A549 (cell line): ENCODE measurements at regions not wholly inside any gene's neighbourhood (a gene's known extent, or its start where the extent isn't known, plus 50 kb on each side); places are given as distances from the start of the nearest gene placed in this dataset.

ENCODE experiments used
- ATAC-seq, 2 experiments: fragments of 200-7000 bp in 1 of 2; fragments of >200 bp in 1 of 2; cut with Nextera tagmentation in 1 of 2; cut with Tn5 transposase in 1 of 2; 3 replicates each; pipeline versions ENCODE4 v1.8.0 to v1.9.1; 2018 to 2020; ENCODE audit warnings: mild to moderate bottlenecking in 1 of 2, moderate library complexity in 1 of 2
- CTCF ChIA-PET: fragments of 300-600 bp; sonication (Branson Sonifier 250); formaldehyde crosslinking; extraction: SDS; loops from one replicate; lab custom pipeline; 2021; ENCODE audit warnings: antibody characterized with exemption, inconsistent platforms; lab: Yijun Ruan, JAX
- POLR2A ChIA-PET: fragments of 350-600 bp; formaldehyde crosslinking; extraction: SDS; loops from one replicate; lab custom pipeline; 2021; ENCODE audit warnings: antibody characterized with exemption, inconsistent platforms; lab: Yijun Ruan, JAX
- DNase-seq, 2 experiments: peaks; one replicate each; pipeline versions ENCODE4 v3.0.0 to v3.0.0-alpha.2; 2011 to 2016; ENCODE audit warnings: low read depth in 1 of 2, low spot score in 1 of 2
- FAIRE-seq: peaks from 2 replicates; lab custom pipeline; 2011; peaks lifted over from hg19 to GRCh38; lab: Jason Lieb, UNC
- H3K27ac ChIP-seq, 2 experiments: fragments of >200 bp; sonication (Bioruptor Twin); formaldehyde crosslinking; 3 replicates each; pipeline ENCODE4 v1.5.1; 2016 to 2017
- H3K4me1 ChIP-seq: fragments of >200 bp; sonication (Bioruptor Twin); formaldehyde crosslinking; 3 replicates; pipeline ENCODE4 v1.6.1; 2016
- H3K4me2 ChIP-seq: fragments of >200 bp; sonication (Bioruptor Twin); formaldehyde crosslinking; 3 replicates; pipeline ENCODE4 v1.6.1; 2016
- H3K4me3 ChIP-seq: fragments of >200 bp; sonication (Bioruptor Twin); formaldehyde crosslinking; 3 replicates; pipeline ENCODE4 v1.5.1; 2016
- H3K9me3 ChIP-seq: fragments of >200 bp; sonication (Bioruptor Twin); formaldehyde crosslinking; 3 replicates; pipeline ENCODE4 v1.6.1; 2016
- CBX2 ChIP-seq: fragments of 200-600 bp; sonication (generic); IDR thresholded peaks from 2 replicates; pipeline ENCODE4 v1.6.1; 2016; ENCODE audit warnings: low read depth, mild to moderate bottlenecking, borderline replicate concordance
- CHD4 ChIP-seq: fragments of 200-600 bp; sonication (generic); IDR thresholded peaks from 2 replicates; pipeline ENCODE4 v1.6.1; 2016; ENCODE audit warnings: antibody characterized with exemption, mild to moderate bottlenecking, borderline replicate concordance
- EHF ChIP-seq: fragments of 250-450 bp; sonication (Bioruptor Pico); IDR thresholded peaks from 2 replicates; pipeline ENCODE4 v1.5.0; 2020; ENCODE audit warnings: mild to moderate bottlenecking
- EHMT2 ChIP-seq: fragments of 200-600 bp; sonication (generic); IDR thresholded peaks from 2 replicates; pipeline ENCODE4 v1.6.1; 2016; ENCODE audit warnings: antibody characterized with exemption, low read depth, mild to moderate bottlenecking, moderate library complexity
- FOSB ChIP-seq: fragments of 250-450 bp; sonication (Bioruptor Pico); IDR thresholded peaks from 2 replicates; pipeline ENCODE4 v1.5.0; 2020; ENCODE audit warnings: mild to moderate bottlenecking, moderate library complexity
- HOXA7 ChIP-seq: fragments of 250-450 bp; sonication (Bioruptor Pico); IDR thresholded peaks from 2 replicates; pipeline ENCODE4 v1.5.0; 2020; ENCODE audit warnings: mild to moderate bottlenecking, moderate library complexity
- JUN ChIP-seq, 2 experiments: fragments of >200 bp; sonication (Bioruptor Twin); formaldehyde crosslinking; IDR thresholded peaks; 2 replicates in 1 of 2; 3 replicates in 1 of 2; pipeline ENCODE4 v1.6.1; 2016 to 2017
- JUNB ChIP-seq: fragments of >200 bp; sonication (Bioruptor Twin); formaldehyde crosslinking; IDR thresholded peaks from 2 replicates; pipeline ENCODE4 v1.6.1; 2016
- MAFK ChIP-seq: fragments of 450-650 bp; IDR thresholded peaks from 2 replicates; pipeline ENCODE4 v1.6.1; 2014; ENCODE audit not compliant: partially characterized antibody
- MAZ ChIP-seq: fragments of 150-350 bp; IDR thresholded peaks from 2 replicates; pipeline ENCODE4 v1.6.1; 2014; ENCODE audit warnings: antibody characterized with exemption, low read depth, low read length, borderline replicate concordance
- NR3C1 ChIP-seq: fragments of >200 bp; sonication (Bioruptor Twin); formaldehyde crosslinking; IDR thresholded peaks from 3 replicates; pipeline ENCODE4 v1.6.1; 2017
- POLR2A ChIP-seq: IDR thresholded peaks from 2 replicates; pipeline ENCODE4 v1.6.1; 2012; ENCODE audit warnings: mild to moderate bottlenecking, low read length
- RARB ChIP-seq: fragments of 250-450 bp; sonication (Bioruptor Pico); IDR thresholded peaks from 2 replicates; pipeline ENCODE4 v1.8.0; 2021; ENCODE audit warnings: mild to moderate bottlenecking, moderate library complexity
- SMC3 ChIP-seq: fragments of >200 bp; sonication (Bioruptor Twin); formaldehyde crosslinking; IDR thresholded peaks from 3 replicates; pipeline ENCODE4 v1.6.1; 2018; ENCODE audit warnings: inconsistent platforms
- TFCP2L1 ChIP-seq: fragments of 250-450 bp; sonication (Bioruptor Pico); IDR thresholded peaks from 2 replicates; pipeline ENCODE4 v1.5.0; 2021; ENCODE audit warnings: mild to moderate bottlenecking
- ZFP36 ChIP-seq: fragments of 450-650 bp; IDR thresholded peaks from 2 replicates; pipeline ENCODE4 v1.6.1; 2014; ENCODE audit warnings: borderline replicate concordance; ENCODE audit not compliant: partially characterized antibody
- ZNF302 ChIP-seq: fragments of 250-450 bp; sonication (Bioruptor Pico); IDR thresholded peaks from 2 replicates; pipeline ENCODE4 v1.9.0; 2021; ENCODE audit warnings: inconsistent platforms, mild to moderate bottlenecking, moderate library complexity
- ZSCAN20 ChIP-seq: fragments of 250-450 bp; sonication (Bioruptor Pico); IDR thresholded peaks from 2 replicates; pipeline ENCODE4 v1.8.0; 2022; ENCODE audit warnings: mild to moderate bottlenecking, moderate library complexity
- WGBS: methylation state at CpG from one replicate; pipeline ENCODE4 v1.1.6; 2017; ENCODE audit errors: missing lambda C conversion rate; 5-methylcytosine and 5-hydroxymethylcytosine counted together
- TF ChIP-seq, protein P1 (sequence below): fragments of 450-650 bp; IDR thresholded peaks from 2 replicates; pipeline ENCODE4 v1.6.1; 2014; ENCODE audit warnings: antibody characterized with exemption
- TF ChIP-seq, protein P2 (sequence below): fragments of 250-450 bp; sonication (Bioruptor Pico); IDR thresholded peaks from 2 replicates; pipeline ENCODE4 v1.5.0; 2020; ENCODE audit warnings: low read depth, mild to moderate bottlenecking, moderate library complexity
- TF ChIP-seq, protein P3 (sequence below): fragments of 250-450 bp; sonication (Bioruptor Pico); IDR thresholded peaks from 2 replicates; pipeline ENCODE4 v1.5.0; 2021; ENCODE audit warnings: mild to moderate bottlenecking, moderate library complexity, borderline replicate concordance
- TF ChIP-seq, protein P4 (sequence below): fragments of 200-600 bp; sonication (generic); IDR thresholded peaks from 2 replicates; pipeline ENCODE4 v1.6.1; 2016; ENCODE audit warnings: antibody characterized with exemption, mild to moderate bottlenecking, moderate library complexity
- TF ChIP-seq, protein P5 (sequence below): IDR thresholded peaks from 2 replicates; pipeline ENCODE4 v1.6.1; 2012; ENCODE audit warnings: low read depth, borderline replicate concordance

DNA sequence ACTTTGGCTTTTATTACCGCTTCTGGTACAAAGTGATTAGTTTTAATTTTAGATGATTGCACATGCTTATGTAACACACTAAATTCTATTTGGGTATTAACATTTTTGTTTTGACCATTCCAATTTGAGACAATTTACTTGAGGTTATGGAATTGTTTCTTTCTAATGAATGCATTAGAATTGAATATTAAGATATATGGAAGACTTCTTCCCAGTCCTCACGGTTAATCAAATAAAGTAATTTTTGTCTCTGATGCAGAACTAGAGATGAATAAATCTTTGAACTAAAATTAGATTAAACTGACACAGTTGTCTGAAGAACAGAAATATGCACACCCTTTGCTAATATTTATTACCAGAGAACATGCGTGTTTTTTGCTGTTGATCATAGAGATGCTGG lies 127.1 kb upstream of the FBXL17 start:
- no peak overlapping the region for H3K4me2 ChIP-seq
- H3K27ac ChIP-seq, result no peak overlapping the region
- TF ChIP-seq EHMT2 (no peak), CBX2 (no peak), MAZ (no peak), RARB (CRISPR knock-in tag) (no peak), MAFK (no peak), SMC3 (no peak), FOSB (CRISPR knock-in tag) (no peak), JUN (IDR thresholded peaks at IDR 0.05) (no peak), JUNB (no peak), ZFP36 (no peak), TFCP2L1 (CRISPR knock-in tag) (no peak), POLR2A (no peak), EHF (CRISPR knock-in tag) (no peak), HOXA7 (CRISPR knock-in tag) (no peak), NR3C1 (no peak)
- TF ChIP-seq, protein P1, sequence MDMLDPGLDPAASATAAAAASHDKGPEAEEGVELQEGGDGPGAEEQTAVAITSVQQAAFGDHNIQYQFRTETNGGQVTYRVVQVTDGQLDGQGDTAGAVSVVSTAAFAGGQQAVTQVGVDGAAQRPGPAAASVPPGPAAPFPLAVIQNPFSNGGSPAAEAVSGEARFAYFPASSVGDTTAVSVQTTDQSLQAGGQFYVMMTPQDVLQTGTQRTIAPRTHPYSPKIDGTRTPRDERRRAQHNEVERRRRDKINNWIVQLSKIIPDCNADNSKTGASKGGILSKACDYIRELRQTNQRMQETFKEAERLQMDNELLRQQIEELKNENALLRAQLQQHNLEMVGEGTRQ, result no peak
- TF ChIP-seq, protein P2, sequence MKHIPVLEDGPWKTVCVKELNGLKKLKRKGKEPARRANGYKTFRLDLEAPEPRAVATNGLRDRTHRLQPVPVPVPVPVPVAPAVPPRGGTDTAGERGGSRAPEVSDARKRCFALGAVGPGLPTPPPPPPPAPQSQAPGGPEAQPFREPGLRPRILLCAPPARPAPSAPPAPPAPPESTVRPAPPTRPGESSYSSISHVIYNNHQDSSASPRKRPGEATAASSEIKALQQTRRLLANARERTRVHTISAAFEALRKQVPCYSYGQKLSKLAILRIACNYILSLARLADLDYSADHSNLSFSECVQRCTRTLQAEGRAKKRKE (CRISPR knock-in tag), result no peak
- TF ChIP-seq, protein P3, sequence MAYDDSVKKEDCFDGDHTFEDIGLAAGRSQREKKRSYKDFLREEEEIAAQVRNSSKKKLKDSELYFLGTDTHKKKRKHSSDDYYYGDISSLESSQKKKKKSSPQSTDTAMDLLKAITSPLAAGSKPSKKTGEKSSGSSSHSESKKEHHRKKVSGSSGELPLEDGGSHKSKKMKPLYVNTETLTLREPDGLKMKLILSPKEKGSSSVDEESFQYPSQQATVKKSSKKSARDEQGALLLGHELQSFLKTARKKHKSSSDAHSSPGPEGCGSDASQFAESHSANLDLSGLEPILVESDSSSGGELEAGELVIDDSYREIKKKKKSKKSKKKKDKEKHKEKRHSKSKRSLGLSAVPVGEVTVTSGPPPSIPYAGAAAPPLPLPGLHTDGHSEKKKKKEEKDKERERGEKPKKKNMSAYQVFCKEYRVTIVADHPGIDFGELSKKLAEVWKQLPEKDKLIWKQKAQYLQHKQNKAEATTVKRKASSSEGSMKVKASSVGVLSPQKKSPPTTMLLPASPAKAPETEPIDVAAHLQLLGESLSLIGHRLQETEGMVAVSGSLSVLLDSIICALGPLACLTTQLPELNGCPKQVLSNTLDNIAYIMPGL, result no peak
- TF ChIP-seq, protein P4, sequence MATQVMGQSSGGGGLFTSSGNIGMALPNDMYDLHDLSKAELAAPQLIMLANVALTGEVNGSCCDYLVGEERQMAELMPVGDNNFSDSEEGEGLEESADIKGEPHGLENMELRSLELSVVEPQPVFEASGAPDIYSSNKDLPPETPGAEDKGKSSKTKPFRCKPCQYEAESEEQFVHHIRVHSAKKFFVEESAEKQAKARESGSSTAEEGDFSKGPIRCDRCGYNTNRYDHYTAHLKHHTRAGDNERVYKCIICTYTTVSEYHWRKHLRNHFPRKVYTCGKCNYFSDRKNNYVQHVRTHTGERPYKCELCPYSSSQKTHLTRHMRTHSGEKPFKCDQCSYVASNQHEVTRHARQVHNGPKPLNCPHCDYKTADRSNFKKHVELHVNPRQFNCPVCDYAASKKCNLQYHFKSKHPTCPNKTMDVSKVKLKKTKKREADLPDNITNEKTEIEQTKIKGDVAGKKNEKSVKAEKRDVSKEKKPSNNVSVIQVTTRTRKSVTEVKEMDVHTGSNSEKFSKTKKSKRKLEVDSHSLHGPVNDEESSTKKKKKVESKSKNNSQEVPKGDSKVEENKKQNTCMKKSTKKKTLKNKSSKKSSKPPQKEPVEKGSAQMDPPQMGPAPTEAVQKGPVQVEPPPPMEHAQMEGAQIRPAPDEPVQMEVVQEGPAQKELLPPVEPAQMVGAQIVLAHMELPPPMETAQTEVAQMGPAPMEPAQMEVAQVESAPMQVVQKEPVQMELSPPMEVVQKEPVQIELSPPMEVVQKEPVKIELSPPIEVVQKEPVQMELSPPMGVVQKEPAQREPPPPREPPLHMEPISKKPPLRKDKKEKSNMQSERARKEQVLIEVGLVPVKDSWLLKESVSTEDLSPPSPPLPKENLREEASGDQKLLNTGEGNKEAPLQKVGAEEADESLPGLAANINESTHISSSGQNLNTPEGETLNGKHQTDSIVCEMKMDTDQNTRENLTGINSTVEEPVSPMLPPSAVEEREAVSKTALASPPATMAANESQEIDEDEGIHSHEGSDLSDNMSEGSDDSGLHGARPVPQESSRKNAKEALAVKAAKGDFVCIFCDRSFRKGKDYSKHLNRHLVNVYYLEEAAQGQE, result no peak
- ChIA-PET CTCF (interaction anchor here (1.0 kb wide), 1 partner anchor 11 kb away, joined by 3 read pairs; no protein-coding TSS in a partner anchor), POLR2A (no interaction called here)
- 29% methylated on average over 3 of the region's 3 CpGs for WGBS
- DNase-seq (no peak), ATAC-seq (no peak), FAIRE-seq (no peak)
- H3K4me1 ChIP-seq, result no peaks in the 10 kb centered on the region
- H3K4me3 ChIP-seq, result no peak overlapping the region
- H3K9me3 ChIP-seq, result no peaks in the 10 kb centered on the region

DNA sequence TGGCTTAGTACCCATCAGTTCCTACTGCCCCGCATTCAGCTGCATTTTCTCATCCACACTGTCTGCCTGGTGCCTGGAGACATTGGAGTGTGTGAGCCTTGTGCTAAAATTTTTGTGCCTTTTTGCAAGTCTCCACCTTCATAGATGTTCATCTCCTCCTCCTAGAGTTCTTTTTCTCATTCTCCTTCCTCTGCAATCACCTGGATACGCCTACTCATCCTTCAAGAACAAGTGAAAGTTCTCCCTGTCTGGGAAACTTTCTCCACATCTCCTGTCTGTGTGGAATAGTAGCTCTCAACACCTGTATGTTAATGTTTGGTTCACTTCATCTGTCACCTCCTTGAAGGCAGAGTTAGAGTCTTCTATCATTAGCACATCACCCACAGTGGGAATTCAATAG lies 125.7 kb upstream of the FBXL17 start:
- H3K4me3 ChIP-seq, result no peak overlapping the region
- ATAC-seq, result no peak
- CTCF ChIA-PET, result no interaction called here
- 0% methylated on average over 2 of the region's 2 CpGs for WGBS
- no peak overlapping the region for H3K27ac ChIP-seq
- FAIRE-seq, result no peak
- no peak for TF ChIP-seq ZSCAN20 (CRISPR knock-in tag)
- no peak for TF ChIP-seq ZNF302 (CRISPR knock-in tag)
- TF ChIP-seq, protein P5, sequence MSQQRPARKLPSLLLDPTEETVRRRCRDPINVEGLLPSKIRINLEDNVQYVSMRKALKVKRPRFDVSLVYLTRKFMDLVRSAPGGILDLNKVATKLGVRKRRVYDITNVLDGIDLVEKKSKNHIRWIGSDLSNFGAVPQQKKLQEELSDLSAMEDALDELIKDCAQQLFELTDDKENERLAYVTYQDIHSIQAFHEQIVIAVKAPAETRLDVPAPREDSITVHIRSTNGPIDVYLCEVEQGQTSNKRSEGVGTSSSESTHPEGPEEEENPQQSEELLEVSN, result no peak
- TF ChIP-seq CHD4, result no peak
- TF ChIP-seq, all 56 proteins: peak for 0
- Histone ChIP-seq H3K4me1 (no peaks in the 10 kb centered on the region), H3K4me2 (no peak overlapping the region), H3K9me3 (no peaks in the 10 kb centered on the region)
- POLR2A ChIA-PET, result no interaction called here
- no peak for DNase-seq
